A673 (cell line): ENCODE measurements at regions not wholly inside any gene's neighbourhood (a gene's known extent, or its start where the extent isn't known, plus 50 kb on each side); places are given as distances from the start of the nearest gene placed in this dataset.

Experiments used
- EZH2 ChIP-seq: fragments of 200-600 bp; sonication (generic); IDR thresholded peaks from 2 replicates; pipeline ENCODE4 v1.6.1; 2017; ENCODE audit warnings: borderline replicate concordance, low read depth, mild to moderate bottlenecking, mixed read lengths, antibody characterized with exemption, low read length; ENCODE audit not compliant: poor library complexity, severe bottlenecking
- TF ChIP-seq, protein P1 (sequence below): fragments of 300-800, 200-600 bp; sonication (generic); conservative IDR thresholded peaks from 2 replicates; pipeline ENCODE4 v1.5.1; 2017; ENCODE audit warnings: low read depth, mild to moderate bottlenecking, antibody characterized with exemption, low read length, moderate library complexity, mixed read lengths

DNA sequence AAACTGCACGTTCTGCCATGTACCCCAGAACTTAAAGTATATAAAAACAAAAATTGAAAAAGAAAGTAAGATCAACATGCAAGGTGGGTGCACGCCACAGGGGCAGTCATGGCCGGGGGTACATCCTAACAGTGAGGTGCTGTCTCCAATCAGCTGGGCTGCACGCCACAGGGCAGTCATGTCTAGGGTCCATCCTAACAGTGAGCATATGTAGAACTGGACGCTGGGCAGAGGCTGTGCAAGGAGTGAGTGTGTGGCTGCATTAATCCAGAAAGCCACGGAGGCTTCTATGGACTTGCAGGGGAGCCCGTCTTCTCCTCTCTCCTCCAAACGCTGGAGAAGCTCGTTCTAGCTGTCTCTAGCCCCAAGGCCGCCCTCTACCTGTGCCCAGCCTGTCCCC lies 1105.0 kb downstream of the BRD1 start:
- TF ChIP-seq, protein P1, sequence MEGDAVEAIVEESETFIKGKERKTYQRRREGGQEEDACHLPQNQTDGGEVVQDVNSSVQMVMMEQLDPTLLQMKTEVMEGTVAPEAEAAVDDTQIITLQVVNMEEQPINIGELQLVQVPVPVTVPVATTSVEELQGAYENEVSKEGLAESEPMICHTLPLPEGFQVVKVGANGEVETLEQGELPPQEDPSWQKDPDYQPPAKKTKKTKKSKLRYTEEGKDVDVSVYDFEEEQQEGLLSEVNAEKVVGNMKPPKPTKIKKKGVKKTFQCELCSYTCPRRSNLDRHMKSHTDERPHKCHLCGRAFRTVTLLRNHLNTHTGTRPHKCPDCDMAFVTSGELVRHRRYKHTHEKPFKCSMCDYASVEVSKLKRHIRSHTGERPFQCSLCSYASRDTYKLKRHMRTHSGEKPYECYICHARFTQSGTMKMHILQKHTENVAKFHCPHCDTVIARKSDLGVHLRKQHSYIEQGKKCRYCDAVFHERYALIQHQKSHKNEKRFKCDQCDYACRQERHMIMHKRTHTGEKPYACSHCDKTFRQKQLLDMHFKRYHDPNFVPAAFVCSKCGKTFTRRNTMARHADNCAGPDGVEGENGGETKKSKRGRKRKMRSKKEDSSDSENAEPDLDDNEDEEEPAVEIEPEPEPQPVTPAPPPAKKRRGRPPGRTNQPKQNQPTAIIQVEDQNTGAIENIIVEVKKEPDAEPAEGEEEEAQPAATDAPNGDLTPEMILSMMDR: no peak
- TF ChIP-seq EZH2: no peak
